GM18526 (cell line): ENCODE measurements at regions not wholly inside any gene's neighbourhood (a gene's known extent, or its start where the extent isn't known, plus 50 kb on each side); places are given as distances from the start of the nearest gene placed in this dataset.

Experiments used
- POLR2A ChIP-seq: IDR thresholded peaks from 3 replicates; pipeline ENCODE4 v1.6.1; 2011; ENCODE audit not compliant: insufficient read length; ENCODE audit errors: extremely low read depth

- TF ChIP-seq POLR2A = no peak
Observed at GRCh38 chr5:8956659-8957058, 589.2 kb downstream of the SEMA5A start.

- no peak for TF ChIP-seq POLR2A
Observed at GRCh38 chr5:8958602-8959001, 587.3 kb downstream of the SEMA5A start.

DNA sequence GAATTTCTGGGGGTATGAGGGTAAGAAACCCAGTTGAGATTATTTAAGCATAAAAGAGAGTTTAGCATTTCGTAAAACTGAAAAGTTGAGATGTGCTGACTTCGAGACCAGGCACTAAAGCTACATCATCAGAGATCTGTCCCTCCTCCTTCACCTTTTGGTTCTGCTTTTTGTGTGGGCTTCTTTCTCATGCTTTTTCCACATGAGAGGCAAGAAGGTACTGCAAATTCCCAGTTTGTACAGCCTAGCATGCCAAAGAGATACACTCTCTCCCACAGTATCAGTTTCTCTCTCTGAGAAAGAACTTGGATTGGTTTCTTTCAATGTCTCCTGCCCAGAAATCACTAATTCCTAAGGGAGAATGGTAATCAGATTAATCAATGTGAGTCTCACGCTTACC, 584.7 kb downstream of the SEMA5A start:
- no peak for TF ChIP-seq POLR2A

DNA sequence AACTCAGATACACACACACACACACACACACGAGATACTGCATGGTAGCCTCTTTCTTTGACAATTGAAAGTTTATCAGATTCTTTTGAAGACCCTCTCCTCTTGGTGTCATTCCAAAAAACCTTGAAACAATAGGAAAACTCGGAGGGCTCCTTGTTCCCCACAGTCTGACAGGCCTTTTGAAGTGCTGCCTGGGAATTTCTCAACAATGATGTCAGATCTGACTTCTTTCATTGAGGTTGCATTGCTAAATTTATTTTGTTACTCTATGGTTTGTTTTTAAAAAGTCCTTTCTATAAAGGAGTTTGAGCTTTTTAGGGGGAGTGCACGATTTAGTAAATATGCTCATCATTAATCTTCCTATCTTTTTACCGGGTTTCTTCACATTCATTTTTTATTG, 583.9 kb downstream of the SEMA5A start:
- TF ChIP-seq POLR2A = no peak

DNA sequence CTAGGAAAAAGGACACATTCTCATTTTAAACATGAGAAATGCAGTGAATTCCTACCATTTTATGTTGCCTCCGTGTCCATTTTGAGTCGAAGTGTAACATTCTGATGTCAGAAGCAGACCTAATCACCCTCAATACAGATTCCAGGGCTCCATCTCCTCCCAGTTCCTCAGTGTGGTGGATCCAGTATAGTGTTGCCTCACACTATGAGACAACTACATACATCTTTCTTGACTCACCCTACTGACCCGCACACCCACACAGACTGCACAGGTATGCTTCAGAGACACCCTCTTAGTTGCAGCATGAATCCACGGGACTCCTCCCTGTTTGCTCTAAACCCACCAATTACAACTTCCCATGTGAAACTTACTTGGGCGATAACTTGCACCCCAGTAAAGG, 564.9 kb downstream of the SEMA5A start:
- TF ChIP-seq POLR2A = no peak

GRCh38 chr5:8981496-8981895, 564.4 kb downstream of the SEMA5A start:
- TF ChIP-seq POLR2A = no peak

GRCh38 chr5:8984386-8984785, 561.5 kb downstream of the SEMA5A start:
- no peak for TF ChIP-seq POLR2A
